NCI-H2107 treated with DMSO at 0.1 percent for 48 hours (cell line): ENCODE measurements at regions not wholly inside any gene's neighbourhood (a gene's known extent, or its start where the extent isn't known, plus 50 kb on each side); places are given as distances from the start of the nearest gene placed in this dataset.
"Not testable (repeated sequence)": the region's sequence is repeated elsewhere in the genome, so short reads cannot be mapped to it uniquely, and the experiment has no call there.

ENCODE experiments used
- DNase-seq: peaks from one replicate; lab custom pipeline; 2025; ENCODE audit not compliant: unreplicated experiment; lab: John Stamatoyannopoulos, UW

DNA sequence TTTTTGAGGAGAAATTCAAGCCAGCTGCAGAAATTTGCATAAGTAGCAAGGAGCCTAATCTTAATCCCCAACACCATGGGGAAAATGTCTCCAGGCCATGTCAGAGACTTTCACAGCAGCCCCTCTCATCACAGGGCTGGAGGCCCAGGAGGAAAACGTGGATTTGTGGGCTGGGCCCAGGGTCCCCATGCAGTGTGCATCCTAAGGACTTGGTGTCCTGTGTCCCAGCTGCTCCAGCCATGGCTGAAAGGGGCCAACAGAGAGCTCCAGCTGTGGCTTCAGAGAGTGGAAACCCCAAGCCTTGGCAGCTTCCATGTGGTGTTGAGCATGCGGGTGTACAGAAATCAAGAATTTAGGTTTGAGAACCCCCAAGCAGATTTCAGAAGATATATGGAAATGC lies 1662.2 kb upstream of the CELF4 start:
- DNase-seq = not testable (repeated sequence)

DNA sequence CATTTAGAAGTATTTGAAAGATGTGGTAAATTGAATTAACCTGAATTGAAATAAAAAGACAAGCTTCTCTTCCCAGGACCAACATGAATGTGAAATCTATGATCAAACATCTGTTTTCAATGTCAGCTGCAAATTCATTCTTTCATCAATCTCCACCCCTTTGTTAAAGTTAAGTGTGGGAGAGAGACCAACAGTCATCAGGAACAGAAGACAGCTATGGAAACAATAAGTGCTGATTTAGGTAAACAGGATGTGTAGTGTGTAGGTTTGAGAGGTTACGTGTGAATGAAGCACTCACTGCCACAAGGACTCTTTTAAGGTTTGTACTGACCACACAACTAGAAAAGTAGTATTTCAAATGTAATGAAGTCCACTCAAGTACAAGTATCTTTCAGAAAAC lies 1659.8 kb upstream of the CELF4 start:
- DNase-seq = no peak

GRCh38 chr18:39223283-39223682 lies 1657.7 kb upstream of the CELF4 start:
- no peak for DNase-seq

- DNase-seq = no peak
Measured at GRCh38 chr18:39215920-39216319, 1650.3 kb upstream of the CELF4 start.

DNA sequence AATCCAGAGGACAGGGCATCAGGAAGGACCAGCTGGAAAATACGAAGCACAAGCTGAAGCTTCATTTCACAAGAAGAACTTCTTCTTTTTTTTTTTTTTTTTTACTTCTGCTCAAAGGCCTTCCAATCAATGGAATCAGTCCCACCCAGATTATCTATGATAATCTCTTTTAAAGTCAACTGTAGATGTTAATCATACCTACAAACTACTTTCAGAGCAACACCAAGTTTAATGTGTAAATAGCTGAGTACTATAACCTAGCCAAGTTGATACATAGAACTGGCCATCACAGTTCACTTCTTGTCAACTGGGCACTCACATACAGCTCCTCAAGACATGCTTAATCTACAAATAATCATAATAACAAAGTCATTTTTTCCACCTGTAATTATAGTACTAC lies 1645.9 kb upstream of the CELF4 start:
- no peak for DNase-seq

GRCh38 chr18:39209173-39209572 lies 1643.6 kb upstream of the CELF4 start:
- DNase-seq = no peak

GRCh38 chr18:39208729-39209128 lies 1643.1 kb upstream of the CELF4 start:
- no peak for DNase-seq

DNA sequence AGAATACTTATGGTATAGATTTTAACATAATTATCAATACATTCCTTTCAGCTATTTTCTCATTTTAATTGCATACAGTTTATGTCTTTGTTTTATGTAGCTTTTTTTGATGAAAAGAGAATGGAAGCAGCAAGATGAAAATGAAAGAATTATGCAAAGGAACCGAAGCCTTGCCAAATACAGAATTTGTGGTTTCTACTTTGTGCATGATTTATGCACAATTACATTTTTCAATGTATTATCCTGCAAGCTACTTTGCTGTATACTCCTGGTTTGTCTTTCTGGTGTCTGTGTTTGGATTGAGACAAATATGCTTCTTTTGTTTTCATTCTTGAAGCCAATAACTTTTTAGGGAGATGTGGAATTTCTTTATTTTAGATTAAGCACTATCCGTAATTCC lies 1642.6 kb upstream of the CELF4 start:
- DNase-seq = no peak

- DNase-seq = not testable (repeated sequence)
Measured at GRCh38 chr18:39206398-39207103, 1641.0 kb upstream of the CELF4 start.

DNA sequence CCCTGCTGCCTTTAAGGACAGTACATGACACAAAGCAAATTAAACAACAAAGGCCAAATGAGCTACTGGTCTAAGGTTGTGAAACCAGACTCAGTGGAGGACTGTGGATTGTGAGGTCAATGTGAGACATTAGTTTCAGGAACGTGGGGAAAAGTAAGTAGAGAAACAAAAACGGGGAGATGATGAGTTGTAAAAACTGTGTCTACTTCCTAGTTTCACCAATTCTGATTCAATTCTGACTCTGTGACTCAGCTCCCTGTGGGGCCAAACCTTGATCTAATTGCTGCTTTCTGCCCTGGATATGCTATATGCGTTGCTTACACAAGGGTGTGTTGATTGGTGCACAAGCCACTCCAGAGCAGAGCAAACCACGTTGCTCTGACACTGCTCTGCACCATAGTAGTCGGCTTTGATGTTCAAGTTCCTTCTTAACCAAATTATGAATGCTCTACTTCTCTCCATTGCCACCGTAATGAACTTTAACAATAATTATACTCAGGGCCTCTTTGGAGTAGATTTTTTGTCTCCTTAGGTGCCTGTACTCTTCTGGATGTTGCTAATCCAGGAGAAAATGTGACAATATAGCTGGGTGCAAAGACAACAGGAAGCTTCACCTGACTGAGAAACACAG lies 1640.1 kb upstream of the CELF4 start:
- no peak for DNase-seq

DNA sequence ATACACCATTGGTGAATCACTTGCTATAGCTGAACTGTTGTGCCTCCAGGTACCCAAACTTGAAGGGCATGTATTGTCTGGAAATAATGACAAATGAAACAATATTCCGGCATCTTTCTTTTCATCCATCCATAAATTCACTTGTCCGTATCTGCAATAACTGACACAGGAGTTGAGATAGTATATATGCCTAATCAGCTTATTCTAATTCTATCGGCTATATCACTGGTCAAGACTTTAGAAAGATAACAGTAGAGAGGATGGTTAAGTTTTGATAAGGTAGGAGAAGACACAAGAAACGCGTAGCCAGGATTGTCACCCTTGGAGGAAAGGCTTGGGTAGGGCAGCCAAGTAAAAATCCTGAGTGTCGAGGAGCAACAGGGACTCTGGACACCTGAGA lies 1634.6 kb upstream of the CELF4 start:
- DNase-seq = no peak

DNA sequence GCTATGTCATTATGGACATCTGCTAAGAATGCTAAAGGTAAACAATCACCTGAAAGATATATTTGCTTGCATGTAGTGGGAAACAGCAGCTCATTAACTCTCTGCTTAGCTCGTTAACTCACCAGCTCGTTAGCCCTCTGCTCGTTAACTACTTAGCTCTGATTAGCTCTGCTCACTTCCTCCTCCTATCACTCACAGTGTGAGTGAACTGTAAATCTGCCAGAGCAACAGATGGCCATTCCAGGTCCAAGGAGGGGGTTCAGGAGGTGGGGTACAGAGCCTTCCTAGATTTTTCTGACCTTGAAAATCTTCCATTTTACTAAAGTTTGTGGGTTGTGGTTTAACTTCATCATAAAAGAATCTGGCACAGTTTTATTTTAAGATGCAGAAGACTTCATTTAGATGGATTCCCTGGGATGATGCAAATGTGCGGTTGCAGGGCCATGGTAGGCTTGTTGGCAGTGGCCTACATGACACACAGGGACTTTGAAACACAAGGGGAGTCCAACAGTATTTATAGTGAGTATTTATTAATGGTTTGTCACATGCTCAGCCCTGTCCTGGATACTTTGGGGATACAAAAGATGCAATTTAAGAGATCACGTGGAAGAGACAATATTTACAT lies 1633.7 kb upstream of the CELF4 start:
- DNase-seq = no peak

GRCh38 chr18:39198376-39198775 lies 1632.8 kb upstream of the CELF4 start:
- no peak for DNase-seq

- no peak for DNase-seq
Measured at GRCh38 chr18:39191931-39192330, 1626.3 kb upstream of the CELF4 start.

GRCh38 chr18:39191058-39191457 lies 1625.5 kb upstream of the CELF4 start:
- no peak for DNase-seq

DNA sequence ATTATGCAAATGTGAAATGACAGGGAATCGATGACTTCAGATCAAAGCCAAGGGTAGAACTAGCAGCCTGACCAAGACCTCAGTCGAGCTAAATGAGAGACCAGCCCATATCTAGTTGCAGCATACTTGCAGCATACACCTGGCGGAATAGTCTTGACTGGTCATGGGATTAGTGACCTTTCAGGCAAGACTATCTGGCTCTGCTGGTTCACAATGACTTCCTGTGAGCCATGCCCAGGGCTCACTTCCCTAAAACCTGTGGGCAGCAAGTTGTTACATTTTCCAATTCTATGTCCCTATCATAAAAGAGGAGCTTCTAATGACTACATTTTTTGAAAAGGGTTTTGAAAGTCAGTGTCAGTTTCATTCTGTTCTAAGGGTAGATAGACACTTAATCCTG lies 1624.9 kb upstream of the CELF4 start:
- no peak for DNase-seq

DNA sequence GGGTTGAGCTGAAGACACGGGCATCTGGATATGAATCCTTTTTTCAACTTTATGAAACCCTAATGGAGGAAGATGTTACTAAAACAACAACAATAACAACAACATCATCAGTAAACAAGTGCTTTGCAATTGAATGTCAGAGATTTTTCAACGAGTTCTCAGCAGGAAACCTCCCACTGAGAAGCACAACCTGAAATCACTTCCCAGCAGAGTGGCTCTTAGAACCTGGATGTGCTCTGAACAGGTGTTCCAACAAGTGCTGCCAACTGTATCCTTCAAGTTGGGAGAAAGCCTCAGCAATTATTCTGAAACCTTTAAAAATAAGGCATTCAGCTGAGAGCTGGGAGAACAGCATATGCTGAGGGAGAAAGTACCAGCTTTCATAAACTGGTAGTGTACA lies 1622.7 kb upstream of the CELF4 start:
- DNase-seq = peak; percentile 68

- DNase-seq = no peak
Measured at GRCh38 chr18:39186008-39186407, 1620.4 kb upstream of the CELF4 start.

GRCh38 chr18:39184176-39184575 lies 1618.6 kb upstream of the CELF4 start:
- DNase-seq = no peak

GRCh38 chr18:39178166-39178565 lies 1612.6 kb upstream of the CELF4 start:
- DNase-seq = no peak

DNA sequence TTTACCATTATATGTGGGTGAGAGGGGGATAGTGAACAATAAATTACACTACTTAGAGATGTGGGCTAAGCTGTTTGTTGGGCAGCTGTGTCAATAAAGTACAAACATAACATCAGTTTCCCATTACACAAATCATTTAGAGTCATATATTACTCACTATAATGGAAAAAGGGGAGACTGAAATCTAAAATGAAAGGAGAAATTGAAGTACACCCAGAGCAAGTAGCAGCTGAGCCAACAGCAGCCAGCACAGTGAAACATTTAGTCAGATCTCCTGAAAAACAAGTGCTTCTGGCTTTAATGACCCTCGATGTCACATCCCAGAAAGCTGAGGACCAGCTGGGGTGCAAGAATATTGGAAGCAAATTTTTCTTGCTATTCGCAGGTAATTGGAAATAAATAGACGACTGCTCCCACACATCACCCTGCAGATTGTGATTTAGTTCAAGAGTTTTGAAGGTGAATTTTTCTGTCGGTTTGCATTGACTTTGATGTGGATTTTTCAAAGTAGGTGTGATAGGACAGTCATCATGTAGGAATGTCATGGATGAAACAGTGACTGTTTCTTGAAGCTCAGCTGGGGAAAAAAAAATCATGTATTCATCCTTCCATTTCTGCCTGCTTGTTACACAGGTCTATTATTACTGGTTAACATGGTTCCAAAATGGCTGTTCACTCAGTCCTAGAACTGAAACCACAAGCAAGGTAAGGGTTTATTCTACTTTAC lies 1607.3 kb upstream of the CELF4 start:
- peak; percentile 83 for DNase-seq

GRCh38 chr18:39168723-39169122 lies 1603.1 kb upstream of the CELF4 start:
- no peak for DNase-seq
